ENCODE measurements at regions not wholly inside any gene's neighbourhood (a gene's known extent, or its start where the extent isn't known, plus 50 kb on each side); places are given as distances from the start of the nearest gene placed in this dataset.

- TF ChIP-seq, protein P1, sequence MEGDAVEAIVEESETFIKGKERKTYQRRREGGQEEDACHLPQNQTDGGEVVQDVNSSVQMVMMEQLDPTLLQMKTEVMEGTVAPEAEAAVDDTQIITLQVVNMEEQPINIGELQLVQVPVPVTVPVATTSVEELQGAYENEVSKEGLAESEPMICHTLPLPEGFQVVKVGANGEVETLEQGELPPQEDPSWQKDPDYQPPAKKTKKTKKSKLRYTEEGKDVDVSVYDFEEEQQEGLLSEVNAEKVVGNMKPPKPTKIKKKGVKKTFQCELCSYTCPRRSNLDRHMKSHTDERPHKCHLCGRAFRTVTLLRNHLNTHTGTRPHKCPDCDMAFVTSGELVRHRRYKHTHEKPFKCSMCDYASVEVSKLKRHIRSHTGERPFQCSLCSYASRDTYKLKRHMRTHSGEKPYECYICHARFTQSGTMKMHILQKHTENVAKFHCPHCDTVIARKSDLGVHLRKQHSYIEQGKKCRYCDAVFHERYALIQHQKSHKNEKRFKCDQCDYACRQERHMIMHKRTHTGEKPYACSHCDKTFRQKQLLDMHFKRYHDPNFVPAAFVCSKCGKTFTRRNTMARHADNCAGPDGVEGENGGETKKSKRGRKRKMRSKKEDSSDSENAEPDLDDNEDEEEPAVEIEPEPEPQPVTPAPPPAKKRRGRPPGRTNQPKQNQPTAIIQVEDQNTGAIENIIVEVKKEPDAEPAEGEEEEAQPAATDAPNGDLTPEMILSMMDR (IDR thresholded peaks at IDR 0.05; ENCODE audit: low read depth, low read length, missing input control), result no peak
These were observed 187.2 kb upstream of the RGS6 start (continued) for GRCh38 chr14:71745072-71745471.

DNA sequence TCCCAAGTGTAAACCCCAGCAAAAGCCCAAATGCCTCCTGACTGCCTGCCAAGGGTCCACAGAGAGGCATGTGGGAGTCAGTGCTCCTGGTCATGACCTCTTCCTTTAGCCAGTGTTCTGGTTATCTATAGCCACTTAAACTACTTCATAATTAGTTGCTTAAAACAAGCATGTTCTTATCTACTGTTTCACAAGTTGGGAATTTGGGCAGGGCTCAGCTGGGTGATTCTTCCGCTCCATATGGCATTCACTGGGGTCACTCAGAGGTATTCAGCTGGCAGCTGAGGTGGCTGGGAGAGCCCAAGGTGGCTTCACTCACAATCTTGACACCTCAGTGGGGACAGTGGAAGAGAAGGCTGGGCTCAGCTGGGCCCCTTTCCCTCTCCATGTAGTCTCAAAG lies 184.0 kb upstream of the RGS6 start:
- H3K27ac ChIP-seq (ENCODE audit: low read depth in 1 of 2, low read length in 2 of 2), result no peak overlapping the region
- WGBS, result 97% methylated on average over 1 of the region's 1 CpG
- no peak overlapping the region for H3K4me3 ChIP-seq (ENCODE audit: low read depth in 1 of 3, low read length in 3 of 3)
- no peak for DNase-seq (ENCODE audit: low spot score)
- peaks cover 0 to 5% (median 4%) of the 10 kb centered on the region in 4 donors for H3K4me1 ChIP-seq (ENCODE audit: control insufficient read depth in 4 of 4, insufficient read depth in 4 of 4, low read length in 3 of 4)
- no peak overlapping the region for H3K9ac ChIP-seq (ENCODE audit: low read depth in 1 of 2, low read length in 2 of 2)
- H3K36me3 ChIP-seq (ENCODE audit: control insufficient read depth in 4 of 4, insufficient read depth in 3 of 4, low read depth in 1 of 4, low read length in 3 of 4), result no peaks in the 10 kb centered on the region
- no peak for TF ChIP-seq RXRA (IDR thresholded peaks at IDR 0.05)
- H3K27me3 ChIP-seq (ENCODE audit: control insufficient read depth in 4 of 4, insufficient read depth in 4 of 4, low read length in 3 of 4), result no peaks in the 10 kb centered on the region
- H3K9me3 ChIP-seq (ENCODE audit: control insufficient read depth in 4 of 4, low read length in 3 of 4), result peaks cover 0 to 5% (median under 1%) of the 10 kb centered on the region in 4 donors

DNA sequence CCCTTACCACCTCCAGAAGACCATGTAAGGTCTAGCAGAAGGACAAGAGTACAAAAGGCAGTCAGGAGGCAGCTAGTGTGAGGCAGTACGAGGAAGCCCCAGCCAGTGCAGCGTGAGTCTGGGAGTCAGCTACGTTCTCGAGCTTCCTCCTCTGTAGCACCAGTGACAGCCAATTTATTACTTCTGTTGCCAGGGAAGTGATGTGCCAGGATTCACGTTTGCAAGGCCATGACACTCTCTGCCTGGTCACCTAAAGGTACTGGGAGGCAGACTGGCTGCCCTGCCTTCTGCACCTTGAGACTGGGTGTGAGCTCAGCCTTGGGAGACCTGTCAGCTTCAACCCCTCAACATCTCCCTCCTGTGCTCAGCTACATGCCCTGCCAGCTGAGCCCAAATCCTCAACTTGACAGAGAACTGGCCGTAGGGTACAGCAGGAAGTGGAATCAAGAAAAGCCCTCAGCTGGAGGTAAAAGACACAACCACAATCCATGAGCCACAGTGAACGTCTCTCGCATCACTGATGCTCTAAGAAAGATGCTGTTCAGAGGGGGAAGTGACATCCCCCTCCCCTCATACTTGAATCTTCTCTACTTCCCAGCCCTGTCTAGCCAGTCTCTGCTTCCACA lies 182.5 kb upstream of the RGS6 start:
- DNase-seq (ENCODE audit: low spot score), result no peak
- Histone ChIP-seq H3K9me3 (ENCODE audit: control insufficient read depth in 4 of 4, low read length in 3 of 4) (peaks cover 0 to 5% (median under 1%) of the 10 kb centered on the region in 4 donors), H3K9ac (ENCODE audit: low read depth in 1 of 2, low read length in 2 of 2) (no peak overlapping the region), H3K4me1 (ENCODE audit: control insufficient read depth in 4 of 4, insufficient read depth in 4 of 4, low read length in 3 of 4) (peaks cover 0 to 6% (median 4%) of the 10 kb centered on the region in 4 donors), H3K36me3 (ENCODE audit: control insufficient read depth in 4 of 4, insufficient read depth in 3 of 4, low read depth in 1 of 4, low read length in 3 of 4) (no peaks in the 10 kb centered on the region), H3K27ac (ENCODE audit: low read depth in 1 of 2, low read length in 2 of 2) (no peak overlapping the region), H3K4me3 (ENCODE audit: low read depth in 1 of 3, low read length in 3 of 3) (no peak overlapping the region), H3K27me3 (ENCODE audit: control insufficient read depth in 4 of 4, insufficient read depth in 4 of 4, low read length in 3 of 4) (no peaks in the 10 kb centered on the region)
- 78% methylated on average over 8 of the region's 8 CpGs for WGBS
- TF ChIP-seq, protein P1 (IDR thresholded peaks at IDR 0.05; ENCODE audit: low read depth, low read length, missing input control), result no peak
- TF ChIP-seq HNF4A (conservative IDR thresholded peaks at IDR 0.05) (no peak), FOXA1 (IDR thresholded peaks at IDR 0.05) (no peak), FOXA2 (IDR thresholded peaks at IDR 0.05) (no peak), ATF3 (IDR thresholded peaks at IDR 0.05) (no peak), NR2F2 (IDR thresholded peaks at IDR 0.05) (no peak), YY1 (IDR thresholded peaks at IDR 0.05) (no peak), RAD21 (IDR thresholded peaks at IDR 0.05) (no peak)
- TF ChIP-seq, protein P2, sequence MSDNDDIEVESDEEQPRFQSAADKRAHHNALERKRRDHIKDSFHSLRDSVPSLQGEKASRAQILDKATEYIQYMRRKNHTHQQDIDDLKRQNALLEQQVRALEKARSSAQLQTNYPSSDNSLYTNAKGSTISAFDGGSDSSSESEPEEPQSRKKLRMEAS (IDR thresholded peaks at IDR 0.05), result no peak

- no peak overlapping the region for H3K27ac ChIP-seq (ENCODE audit: low read depth in 1 of 2, low read length in 2 of 2)
- peaks cover 0 to 6% (median 4%) of the 10 kb centered on the region in 4 donors for H3K4me1 ChIP-seq (ENCODE audit: control insufficient read depth in 4 of 4, insufficient read depth in 4 of 4, low read length in 3 of 4)
- no peaks in the 10 kb centered on the region for H3K27me3 ChIP-seq (ENCODE audit: control insufficient read depth in 4 of 4, insufficient read depth in 4 of 4, low read length in 3 of 4)
- no peak overlapping the region for H3K4me3 ChIP-seq (ENCODE audit: low read depth in 1 of 3, low read length in 3 of 3)
- H3K9ac ChIP-seq (ENCODE audit: low read depth in 1 of 2, low read length in 2 of 2), result no peak overlapping the region
- DNase-seq (ENCODE audit: low spot score), result no peak
- WGBS, result 93% methylated on average over 2 of the region's 2 CpGs
- peaks cover 0 to 5% (median under 1%) of the 10 kb centered on the region in 4 donors for H3K9me3 ChIP-seq (ENCODE audit: control insufficient read depth in 4 of 4, low read length in 3 of 4)
- H3K36me3 ChIP-seq (ENCODE audit: control insufficient read depth in 4 of 4, insufficient read depth in 3 of 4, low read depth in 1 of 4, low read length in 3 of 4), result no peaks in the 10 kb centered on the region
- TF ChIP-seq HNF4A (conservative IDR thresholded peaks at IDR 0.05) (no peak), SP1 (IDR thresholded peaks at IDR 0.05) (no peak), FOXA2 (IDR thresholded peaks at IDR 0.05) (no peak), YY1 (IDR thresholded peaks at IDR 0.05) (no peak), RXRA (IDR thresholded peaks at IDR 0.05) (no peak), NR2F2 (IDR thresholded peaks at IDR 0.05) (no peak), FOXA1 (IDR thresholded peaks at IDR 0.05) (no peak), TAF1 (conservative IDR thresholded peaks at IDR 0.05) (no peak), ATF3 (IDR thresholded peaks at IDR 0.05) (no peak), JUND (IDR thresholded peaks at IDR 0.05) (no peak)
- TF ChIP-seq, protein P1 (IDR thresholded peaks at IDR 0.05; ENCODE audit: low read depth, low read length, missing input control), result no peak
- TF ChIP-seq, protein P3, sequence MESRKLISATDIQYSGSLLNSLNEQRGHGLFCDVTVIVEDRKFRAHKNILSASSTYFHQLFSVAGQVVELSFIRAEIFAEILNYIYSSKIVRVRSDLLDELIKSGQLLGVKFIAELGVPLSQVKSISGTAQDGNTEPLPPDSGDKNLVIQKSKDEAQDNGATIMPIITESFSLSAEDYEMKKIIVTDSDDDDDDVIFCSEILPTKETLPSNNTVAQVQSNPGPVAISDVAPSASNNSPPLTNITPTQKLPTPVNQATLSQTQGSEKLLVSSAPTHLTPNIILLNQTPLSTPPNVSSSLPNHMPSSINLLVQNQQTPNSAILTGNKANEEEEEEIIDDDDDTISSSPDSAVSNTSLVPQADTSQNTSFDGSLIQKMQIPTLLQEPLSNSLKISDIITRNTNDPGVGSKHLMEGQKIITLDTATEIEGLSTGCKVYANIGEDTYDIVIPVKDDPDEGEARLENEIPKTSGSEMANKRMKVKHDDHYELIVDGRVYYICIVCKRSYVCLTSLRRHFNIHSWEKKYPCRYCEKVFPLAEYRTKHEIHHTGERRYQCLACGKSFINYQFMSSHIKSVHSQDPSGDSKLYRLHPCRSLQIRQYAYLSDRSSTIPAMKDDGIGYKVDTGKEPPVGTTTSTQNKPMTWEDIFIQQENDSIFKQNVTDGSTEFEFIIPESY (IDR thresholded peaks at IDR 0.05), result no peak
- TF ChIP-seq, protein P2 (IDR thresholded peaks at IDR 0.05), result no peak
These were observed 181.0 kb upstream of the RGS6 start for GRCh38 chr14:71751264-71751663.
